Left lung (tissue), 4 donors: ENCODE measurements at regions not wholly inside any gene's neighbourhood (a gene's known extent, or its start where the extent isn't known, plus 50 kb on each side); places are given as distances from the start of the nearest gene placed in this dataset.
A peak's percentile ranks its signal among the peaks of the same experiment; 100 is the strongest.

Source experiments
- ATAC-seq: fragments of 200-7000 bp; cut with Tn5 transposase; one replicate; pipeline ENCODE4 v1.9.1; 2020; ENCODE audit warnings: moderate library complexity
- DNase-seq, 4 donors: peaks; one replicate each; pipeline ENCODE4 v3.0.0-alpha.2; 2013 to 2020
- H3K27ac ChIP-seq, 2 donors: fragments of 200-600 bp; sonication (generic) in 1 of 2; one replicate each; pipeline versions ENCODE4 v1.5.0 to v1.8.0; 2020 to 2021
- H3K27me3 ChIP-seq, 2 donors: fragments of 200-600 bp; sonication (generic) in 1 of 2; one replicate each; pipeline versions ENCODE4 v1.5.0 to v1.8.0; 2020 to 2021
- H3K36me3 ChIP-seq, 2 donors: fragments of 200-600 bp; sonication (generic) in 1 of 2; one replicate each; pipeline versions ENCODE4 v1.5.0 to v1.8.0; 2020 to 2021
- H3K4me1 ChIP-seq, 2 donors: fragments of 200-600 bp; one replicate each; pipeline ENCODE4 v1.8.0; 2021
- H3K4me3 ChIP-seq, 2 donors: fragments of 200-600 bp; sonication (generic) in 1 of 2; one replicate each; pipeline versions ENCODE4 v1.5.0 to v1.8.0; 2020 to 2021; ENCODE audit warnings: mild to moderate bottlenecking in 1 of 2
- H3K9me3 ChIP-seq, 2 donors: fragments of 200-600 bp; sonication (generic) in 1 of 2; one replicate each; pipeline versions ENCODE4 v1.5.0 to v1.8.0; 2020 to 2021
- CTCF ChIP-seq, 2 donors: fragments of 200-600 bp; sonication (generic) in 1 of 2; IDR thresholded peaks; one replicate each; pipeline versions ENCODE4 v1.5.0 to v1.8.0; 2021; ENCODE audit warnings: antibody characterized with exemption in 2 of 2
- intact Hi-C, 2 donors: fragments of 100-400 bp; cut with DNase I; formaldehyde crosslinking; loops; one replicate each; pipeline versions ENCODE4 v1.11.2 to v1.14.2; 2022
- donor health status: DM: no; HTN: yes; CAD: no.
- donor health status: DM: no; HTN: no; CAD: no.

GRCh38 chr4:10760086-10760485 is 75.5 kb upstream of the CLNK start:
- no peak overlapping the region for H3K27ac ChIP-seq
- H3K9me3 ChIP-seq = no peaks in the 10 kb centered on the region
- H3K27me3 ChIP-seq = no peaks in the 10 kb centered on the region
- H3K4me1 ChIP-seq = no peaks in the 10 kb centered on the region
- TF ChIP-seq CTCF (IDR thresholded peaks at IDR 0.05) = no peak
- no peak for ATAC-seq
- intact Hi-C loops = no loop called here
- no peak for DNase-seq
- H3K4me3 ChIP-seq = no peak overlapping the region
- no peaks in the 10 kb centered on the region for H3K36me3 ChIP-seq

GRCh38 chr4:10758906-10759305 is 74.3 kb upstream of the CLNK start:
- no peaks in the 10 kb centered on the region for H3K9me3 ChIP-seq
- TF ChIP-seq CTCF (IDR thresholded peaks at IDR 0.05) = no peak
- no peaks in the 10 kb centered on the region for H3K4me1 ChIP-seq
- intact Hi-C loops = no loop called here
- no peak for DNase-seq
- H3K27me3 ChIP-seq = no peaks in the 10 kb centered on the region
- H3K36me3 ChIP-seq = no peaks in the 10 kb centered on the region
- H3K27ac ChIP-seq = no peak overlapping the region
- ATAC-seq = no peak
- H3K4me3 ChIP-seq = no peak overlapping the region

- intact Hi-C loops = no loop called here
- Histone ChIP-seq H3K9me3 (no peaks in the 10 kb centered on the region), H3K4me1 (no peaks in the 10 kb centered on the region), H3K4me3 (no peak overlapping the region), H3K27ac (no peak overlapping the region), H3K27me3 (no peaks in the 10 kb centered on the region), H3K36me3 (no peaks in the 10 kb centered on the region)
- DNase-seq (no peak), ATAC-seq (no peak)
- no peak for TF ChIP-seq CTCF (IDR thresholded peaks at IDR 0.05)
These were observed 69.4 kb upstream of the CLNK start for GRCh38 chr4:10753856-10754402.

GRCh38 chr4:10753336-10753735 is 68.8 kb upstream of the CLNK start:
- no peak for TF ChIP-seq CTCF (IDR thresholded peaks at IDR 0.05)
- DNase-seq (peak in 1 of 4 donors; percentile 4), ATAC-seq (no peak)

GRCh38 chr4:10750714-10751113 is 66.1 kb upstream of the CLNK start:
- no peak overlapping the region for H3K4me3 ChIP-seq
- ATAC-seq (no peak), DNase-seq (peak in 2 of 4 donors; percentile 3 to 10)
- no peak overlapping the region for H3K27ac ChIP-seq
- H3K27me3 ChIP-seq = no peaks in the 10 kb centered on the region
- intact Hi-C loops = no loop called here
- no peaks in the 10 kb centered on the region for H3K4me1 ChIP-seq
- no peaks in the 10 kb centered on the region for H3K36me3 ChIP-seq
- H3K9me3 ChIP-seq = no peaks in the 10 kb centered on the region
- TF ChIP-seq CTCF (IDR thresholded peaks at IDR 0.05) = no peak

More at GRCh38 chr4:10753336-10753735, 68.8 kb upstream of the CLNK start:
- intact Hi-C loops = no loop called here
- no peaks in the 10 kb centered on the region for H3K27me3 ChIP-seq
- H3K9me3 ChIP-seq = no peaks in the 10 kb centered on the region
- H3K36me3 ChIP-seq = no peaks in the 10 kb centered on the region
- no peaks in the 10 kb centered on the region for H3K4me1 ChIP-seq
- H3K4me3 ChIP-seq = no peak overlapping the region
- H3K27ac ChIP-seq = no peak overlapping the region
